ENCODE measurements at regions not wholly inside any gene's neighbourhood (a gene's known extent, or its start where the extent isn't known, plus 50 kb on each side); places are given as distances from the start of the nearest gene placed in this dataset.

- TF ChIP-seq CHD7 (IDR thresholded peaks at IDR 0.05; ENCODE audit: insufficient replicate concordance, low read length), result no peak
- no peak for TF ChIP-seq KDM1A (IDR thresholded peaks at IDR 0.05; ENCODE audit: borderline replicate concordance, low read length)
- no peak for TF ChIP-seq TAF7 (optimal IDR thresholded peaks at IDR 0.05; ENCODE audit: borderline replicate concordance, low read depth, low read length)
- TF ChIP-seq FOSL1 (IDR thresholded peaks at IDR 0.05; ENCODE audit: insufficient read depth, low read depth, low read length), result no peak
- no peak for TF ChIP-seq SP1 (IDR thresholded peaks at IDR 0.05; ENCODE audit: low read depth, low read length)
- TF ChIP-seq NANOG (IDR thresholded peaks at IDR 0.05; ENCODE audit: insufficient read depth, low read depth, low read length, poor library complexity, severe bottlenecking), result no peak
- no peak for TF ChIP-seq BRCA1 (IDR thresholded peaks at IDR 0.05; ENCODE audit: low read depth, low read length)
- no peak for TF ChIP-seq SAP30 (IDR thresholded peaks at IDR 0.05; ENCODE audit: insufficient read depth, insufficient replicate concordance, low read length)
- no peak for TF ChIP-seq JUN (IDR thresholded peaks at IDR 0.05; ENCODE audit: low read depth, low read length)
- TF ChIP-seq ASH2L (IDR thresholded peaks at IDR 0.05; ENCODE audit: low read length), result no peak
- TF ChIP-seq SIN3A (conservative IDR thresholded peaks at IDR 0.05 in 1 of 2, IDR thresholded peaks at IDR 0.05 in 1 of 2; ENCODE audit: low read depth in 1 of 2, low read length in 2 of 2), result no peak
Observed at GRCh38 chr2:71785516-71785981, 332.2 kb downstream of the DYSF start (continued).
